ENCODE measurements at regions not wholly inside any gene's neighbourhood (a gene's known extent, or its start where the extent isn't known, plus 50 kb on each side); places are given as distances from the start of the nearest gene placed in this dataset.

GRCh38 chr12:76223869-76224268 is 124.3 kb downstream of the BBS10 start:
- no peaks in the 10 kb centered on the region for H3K9me2 ChIP-seq
- no peaks in the 10 kb centered on the region for H3K79me2 ChIP-seq (ENCODE audit: insufficient read depth)
- peaks cover 0 to 18% of the 10 kb centered on the region in 2 experiments; a peak in 1 of 4 replicates for H3K4me1 ChIP-seq (ENCODE audit: control insufficient read depth in 1 of 2, insufficient read depth in 2 of 2, low read depth in 1 of 2, low read length in 1 of 2)
- DNase-seq: no peak
- peak overlapping the region; percentile 15; the same call in 1 of the 2 replicates for H3K4me2 ChIP-seq
- H3K27ac ChIP-seq (ENCODE audit: low read depth in 2 of 2, low read length in 1 of 2): no peak overlapping the region
- H3F3A ChIP-seq (replicated peaks; ENCODE audit: insufficient read depth): peaks cover 21% of the 10 kb centered on the region
- no peaks in the 10 kb centered on the region for H4K20me1 ChIP-seq (ENCODE audit: insufficient read depth)
- 0 out of 2 replicates have a peak overlapping the region, but pooled peaks have one; percentile 3 for H2AFZ ChIP-seq (ENCODE audit: low read depth)
- H3K4me3 ChIP-seq (ENCODE audit: low read depth in 2 of 2, low read length in 1 of 2): no peak overlapping the region
- POLR2A ChIA-PET: no interaction called here
- no peaks in the 10 kb centered on the region for H3K9me3 ChIP-seq
- CTCF ChIA-PET: no interaction called here
- H3K27me3 ChIP-seq (ENCODE audit: insufficient read depth): no peaks in the 10 kb centered on the region
- H3K9ac ChIP-seq: no peak overlapping the region
- TF ChIP-seq YY1 (IDR thresholded peaks at IDR 0.05; ENCODE audit: low read depth) (no peak), RCOR1 (IDR thresholded peaks at IDR 0.05; ENCODE audit: low read length) (no peak), JUND (IDR thresholded peaks at IDR 0.05) (no peak), MAX (IDR thresholded peaks at IDR 0.05; ENCODE audit: low read depth) (no peak), EZH2phosphoT487 (IDR thresholded peaks at IDR 0.05; ENCODE audit: borderline replicate concordance, low read depth) (no peak), ELF1 (IDR thresholded peaks at IDR 0.05) (no peak), RAD21 (IDR thresholded peaks at IDR 0.05; ENCODE audit: low read length) (no peak), GATA2 (CRISPR knock-in tag; IDR thresholded peaks at IDR 0.05) (no peak)
- no peaks in the 10 kb centered on the region for H3K36me3 ChIP-seq (replicated peaks in 1 of 2; ENCODE audit: control insufficient read depth in 1 of 2, insufficient read depth in 2 of 2, low read length in 1 of 2)

- no peak for DNase-seq
- Histone ChIP-seq H3K36me3 (replicated peaks in 1 of 2; ENCODE audit: control insufficient read depth in 1 of 2, insufficient read depth in 2 of 2, low read length in 1 of 2) (no peaks in the 10 kb centered on the region), H3K27ac (ENCODE audit: low read depth in 2 of 2, low read length in 1 of 2) (no peak overlapping the region), H4K20me1 (ENCODE audit: insufficient read depth) (no peaks in the 10 kb centered on the region), H3K9me2 (no peaks in the 10 kb centered on the region; the same call in 1 of the 2 replicates), H3F3A (replicated peaks; ENCODE audit: insufficient read depth) (peaks cover 5% of the 10 kb centered on the region), H3K9ac (no peak overlapping the region), H3K27me3 (ENCODE audit: insufficient read depth) (no peaks in the 10 kb centered on the region), H2AFZ (ENCODE audit: low read depth) (no peak overlapping the region), H3K4me3 (ENCODE audit: low read depth in 2 of 2, low read length in 1 of 2) (no peak overlapping the region), H3K4me1 (ENCODE audit: control insufficient read depth in 1 of 2, insufficient read depth in 2 of 2, low read depth in 1 of 2, low read length in 1 of 2) (peaks cover 0 to 8% of the 10 kb centered on the region in 2 experiments; a peak in 1 of 4 replicates), H3K9me3 (no peaks in the 10 kb centered on the region), H3K79me2 (ENCODE audit: insufficient read depth) (no peaks in the 10 kb centered on the region), H3K4me2 (no peak overlapping the region)
- WGBS (ENCODE audit: low lambda C conversion rate): 10% methylated on average over 1 of the region's 1 CpG
- TF ChIP-seq FOXM1 (IDR thresholded peaks at IDR 0.05; ENCODE audit: low read depth) (no peak), REST (IDR thresholded peaks at IDR 0.05; ENCODE audit: low read depth, low read length) (no peak), CHD2 (IDR thresholded peaks at IDR 0.05; ENCODE audit: low read length, partially characterized antibody) (no peak), RFX5 (IDR thresholded peaks at IDR 0.05; ENCODE audit: low read length) (no peak), TCF12 (IDR thresholded peaks at IDR 0.05) (no peak), NRF1 (IDR thresholded peaks at IDR 0.05; ENCODE audit: low read depth, low read length) (no peak), JUND (IDR thresholded peaks at IDR 0.05) (no peak), FOXJ3 (CRISPR knock-in tag; IDR thresholded peaks at IDR 0.05) (no peak), MEF2A (IDR thresholded peaks at IDR 0.05; ENCODE audit: borderline replicate concordance, low read depth) (no peak), GABPA (IDR thresholded peaks at IDR 0.05; ENCODE audit: low read depth) (no peak), CTCF (IDR thresholded peaks at IDR 0.05) (no peak), POLR2AphosphoS5 (IDR thresholded peaks at IDR 0.05; ENCODE audit: low read depth, low read length) (no peak)
- TF ChIP-seq, protein P1, sequence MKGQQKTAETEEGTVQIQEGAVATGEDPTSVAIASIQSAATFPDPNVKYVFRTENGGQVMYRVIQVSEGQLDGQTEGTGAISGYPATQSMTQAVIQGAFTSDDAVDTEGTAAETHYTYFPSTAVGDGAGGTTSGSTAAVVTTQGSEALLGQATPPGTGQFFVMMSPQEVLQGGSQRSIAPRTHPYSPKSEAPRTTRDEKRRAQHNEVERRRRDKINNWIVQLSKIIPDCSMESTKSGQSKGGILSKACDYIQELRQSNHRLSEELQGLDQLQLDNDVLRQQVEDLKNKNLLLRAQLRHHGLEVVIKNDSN (IDR thresholded peaks at IDR 0.05; ENCODE audit: borderline replicate concordance, low read depth): no peak
- ChIA-PET CTCF (no interaction called here), POLR2A (no interaction called here)
Measured at GRCh38 chr12:76220980-76221379, 127.2 kb downstream of the BBS10 start.
